ENCODE measurements at regions not wholly inside any gene's neighbourhood (a gene's known extent, or its start where the extent isn't known, plus 50 kb on each side); places are given as distances from the start of the nearest gene placed in this dataset.

- DNase-seq (ENCODE audit: low spot score): no peak
These were observed 1061.6 kb downstream of the HACE1 start for GRCh38 chr6:103798166-103798565.

DNA sequence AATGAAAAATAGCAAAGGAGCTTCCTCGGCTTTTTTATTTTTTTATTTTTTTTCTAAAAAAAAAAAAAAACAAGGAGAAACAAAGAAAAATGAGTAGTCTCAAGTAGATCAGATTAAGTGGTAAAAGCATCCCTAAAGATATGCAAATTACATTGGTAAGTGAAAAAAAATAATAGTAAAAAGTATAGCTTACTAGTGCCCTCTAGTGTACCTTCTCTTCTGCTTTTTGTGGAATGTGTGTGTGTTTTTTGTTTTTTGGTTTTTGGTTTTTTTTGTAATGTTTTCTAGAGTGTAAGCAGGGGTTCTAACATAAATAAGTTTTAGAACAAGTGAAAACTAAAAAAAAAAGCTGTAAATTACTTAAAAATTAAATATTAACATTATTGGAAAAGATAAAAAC lies 1062.0 kb downstream of the HACE1 start:
- TF ChIP-seq, protein P1, sequence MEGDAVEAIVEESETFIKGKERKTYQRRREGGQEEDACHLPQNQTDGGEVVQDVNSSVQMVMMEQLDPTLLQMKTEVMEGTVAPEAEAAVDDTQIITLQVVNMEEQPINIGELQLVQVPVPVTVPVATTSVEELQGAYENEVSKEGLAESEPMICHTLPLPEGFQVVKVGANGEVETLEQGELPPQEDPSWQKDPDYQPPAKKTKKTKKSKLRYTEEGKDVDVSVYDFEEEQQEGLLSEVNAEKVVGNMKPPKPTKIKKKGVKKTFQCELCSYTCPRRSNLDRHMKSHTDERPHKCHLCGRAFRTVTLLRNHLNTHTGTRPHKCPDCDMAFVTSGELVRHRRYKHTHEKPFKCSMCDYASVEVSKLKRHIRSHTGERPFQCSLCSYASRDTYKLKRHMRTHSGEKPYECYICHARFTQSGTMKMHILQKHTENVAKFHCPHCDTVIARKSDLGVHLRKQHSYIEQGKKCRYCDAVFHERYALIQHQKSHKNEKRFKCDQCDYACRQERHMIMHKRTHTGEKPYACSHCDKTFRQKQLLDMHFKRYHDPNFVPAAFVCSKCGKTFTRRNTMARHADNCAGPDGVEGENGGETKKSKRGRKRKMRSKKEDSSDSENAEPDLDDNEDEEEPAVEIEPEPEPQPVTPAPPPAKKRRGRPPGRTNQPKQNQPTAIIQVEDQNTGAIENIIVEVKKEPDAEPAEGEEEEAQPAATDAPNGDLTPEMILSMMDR (IDR thresholded peaks at IDR 0.05; ENCODE audit: extremely low read depth, missing control alignments): peak; percentile 1
- DNase-seq (ENCODE audit: low spot score): no peak

More at GRCh38 chr6:103798166-103798565, 1061.6 kb downstream of the HACE1 start:
- TF ChIP-seq, protein P1 (IDR thresholded peaks at IDR 0.05; ENCODE audit: extremely low read depth, missing control alignments): no peak

GRCh38 chr6:103791458-103791857 lies 1068.3 kb downstream of the HACE1 start:
- no peak for DNase-seq (ENCODE audit: low spot score)
- TF ChIP-seq, protein P1 (IDR thresholded peaks at IDR 0.05; ENCODE audit: extremely low read depth, missing control alignments): no peak

DNA sequence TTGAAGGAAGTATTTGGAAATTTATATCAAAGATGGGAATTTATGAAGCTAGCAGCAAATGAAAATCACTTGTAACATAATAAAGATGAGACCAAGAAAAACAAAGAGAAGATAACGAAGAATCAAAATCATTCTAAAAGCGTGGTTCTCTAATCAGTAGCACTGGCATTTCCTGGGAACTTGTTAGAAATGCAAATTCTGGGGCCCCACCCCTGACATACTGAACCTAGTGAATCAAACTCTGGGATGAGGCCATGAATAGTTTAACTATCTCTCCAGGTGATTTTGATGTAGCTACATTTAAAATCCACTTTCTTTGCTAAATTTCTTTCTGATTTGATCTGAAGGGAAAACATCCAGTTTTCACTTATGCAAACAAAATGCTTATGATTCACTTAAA lies 1075.6 kb downstream of the HACE1 start:
- DNase-seq (ENCODE audit: low spot score): no peak
- TF ChIP-seq, protein P1 (IDR thresholded peaks at IDR 0.05; ENCODE audit: extremely low read depth, missing control alignments): no peak

DNA sequence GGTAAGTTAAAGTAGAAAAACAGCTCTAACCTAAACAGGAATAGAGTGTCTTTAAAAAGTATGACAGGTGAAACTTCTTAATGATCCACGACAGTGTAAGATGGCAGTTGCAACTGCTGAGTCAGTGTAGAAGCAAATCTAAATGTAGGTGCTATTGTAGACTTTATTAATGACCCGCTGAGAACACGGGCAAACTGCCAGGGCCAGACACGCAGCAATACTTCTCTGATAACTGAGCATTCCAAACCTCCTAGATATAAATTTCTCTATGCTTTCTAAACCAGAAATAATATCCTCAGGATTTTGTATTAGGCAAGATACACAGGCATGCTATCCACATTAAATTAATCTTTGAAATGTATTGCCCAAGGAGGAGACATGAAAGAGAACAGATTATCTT lies 1076.4 kb downstream of the HACE1 start:
- TF ChIP-seq, protein P1 (IDR thresholded peaks at IDR 0.05; ENCODE audit: extremely low read depth, missing control alignments): no peak

DNA sequence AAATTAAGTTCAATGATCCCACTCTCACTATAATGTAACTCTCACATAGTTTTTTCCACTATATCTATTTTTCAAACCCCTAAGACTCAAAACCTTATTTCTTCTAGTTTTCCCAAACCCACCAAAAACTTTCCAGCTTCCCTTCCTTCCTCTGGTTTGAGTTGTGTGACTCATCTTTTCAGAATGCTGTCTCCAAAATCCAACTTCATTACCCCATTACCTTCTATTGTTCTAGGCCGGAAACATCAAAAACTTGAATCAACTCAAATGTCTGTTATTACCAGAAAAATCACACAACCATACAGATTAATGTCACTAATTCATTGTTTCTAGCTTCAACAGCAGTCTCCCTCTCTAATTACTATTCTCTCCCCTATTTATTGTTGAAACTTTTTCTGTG lies 1090.3 kb downstream of the HACE1 start:
- TF ChIP-seq, protein P1 (IDR thresholded peaks at IDR 0.05; ENCODE audit: extremely low read depth, missing control alignments): no peak
- no peak for DNase-seq (ENCODE audit: low spot score)

More for the DNA sequence above, 1076.4 kb downstream of the HACE1 start:
- no peak for DNase-seq (ENCODE audit: low spot score)

DNA sequence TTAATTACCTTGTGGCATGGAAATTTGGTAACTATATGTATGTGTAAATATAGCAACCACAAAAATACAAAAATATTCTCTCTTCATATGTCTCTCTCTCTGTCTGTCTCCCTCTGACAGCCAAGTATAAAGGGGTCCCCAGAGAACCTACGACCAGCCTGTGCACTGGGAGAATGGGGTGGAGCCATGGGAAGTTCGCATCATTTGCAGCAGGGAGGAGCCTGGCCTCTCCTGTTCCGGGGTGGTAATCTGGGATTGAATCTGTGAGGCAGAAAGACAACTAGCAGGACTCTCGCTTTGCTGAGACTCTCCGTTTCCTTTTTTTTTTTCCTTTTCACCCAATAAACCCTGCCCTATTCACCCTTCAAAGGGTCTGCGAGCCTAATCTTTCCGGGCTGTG lies 1109.1 kb downstream of the HACE1 start:
- DNase-seq (ENCODE audit: low spot score): no peak
- TF ChIP-seq, protein P1 (IDR thresholded peaks at IDR 0.05; ENCODE audit: extremely low read depth, missing control alignments): no peak
